HL-60 (cell line): ENCODE measurements at regions not wholly inside any gene's neighbourhood (a gene's known extent, or its start where the extent isn't known, plus 50 kb on each side); places are given as distances from the start of the nearest gene placed in this dataset.
"Not testable (repeated sequence)": the region's sequence is repeated elsewhere in the genome, so short reads cannot be mapped to it uniquely, and the experiment has no call there.

Source experiments
- CTCF ChIP-seq: IDR thresholded peaks from one replicate; pipeline ENCODE4 v1.5.1; 2011; ENCODE audit warnings: low read length, control low read depth, inconsistent platforms; ENCODE audit not compliant: insufficient read depth
- GABPA ChIP-seq: IDR thresholded peaks from 2 replicates; pipeline ENCODE4 v1.6.1; 2012; ENCODE audit warnings: low read depth
- POLR2AphosphoS5 ChIP-seq: IDR thresholded peaks from 2 replicates; pipeline ENCODE4 v1.6.1; 2012; ENCODE audit warnings: low read depth

- TF ChIP-seq CTCF, POLR2AphosphoS5, GABPA: not testable (repeated sequence)
Observed at GRCh38 chr5:1710091-1710490, 89.5 kb downstream of the MRPL36 start.
